IgD-negative memory B cell (primary cell): ENCODE measurements at regions not wholly inside any gene's neighbourhood (a gene's known extent, or its start where the extent isn't known, plus 50 kb on each side); places are given as distances from the start of the nearest gene placed in this dataset.

ENCODE experiments used
- H3K27ac Mint-ChIP-seq, 3 donors: one replicate each; pipeline ENCODE4 v1.8.0; 2020 to 2022; ENCODE audit warnings: mild to moderate bottlenecking in 3 of 3, mixed read lengths in 3 of 3, moderate library complexity in 1 of 3
- H3K27me3 Mint-ChIP-seq: one replicate; pipeline ENCODE4 v1.8.0; 2021; ENCODE audit warnings: mixed read lengths
- H3K36me3 Mint-ChIP-seq: one replicate; pipeline ENCODE4 v1.8.0; 2020; ENCODE audit warnings: mild to moderate bottlenecking, mixed read lengths
- H3K4me1 Mint-ChIP-seq, 3 donors: one replicate each; pipeline ENCODE4 v1.8.0; 2020 to 2022; ENCODE audit warnings: mixed read lengths in 3 of 3, mild to moderate bottlenecking in 1 of 3
- H3K4me3 Mint-ChIP-seq, 4 donors: one replicate each; pipeline ENCODE4 v1.8.0; 2020 to 2022; ENCODE audit warnings: mild to moderate bottlenecking in 4 of 4, mixed read lengths in 4 of 4, moderate library complexity in 3 of 4
- H3K9me3 Mint-ChIP-seq, 3 donors: one replicate each; pipeline ENCODE4 v1.8.0; 2020 to 2021; ENCODE audit warnings: mixed read lengths in 3 of 3, mild to moderate bottlenecking in 1 of 3

GRCh38 chr4:45869184-45869583 lies 254.7 kb downstream of the GABRG1 start:
- Mint-ChIP-seq H3K9me3 (peaks cover 0 to 4% (median 3%) of the 10 kb centered on the region in 3 donors), H3K27me3 (no peaks in the 10 kb centered on the region), H3K4me1 (no peaks in the 10 kb centered on the region), H3K36me3 (no peaks in the 10 kb centered on the region), H3K27ac (no peak overlapping the region), H3K4me3 (no peak overlapping the region)

GRCh38 chr4:45865781-45866180 lies 258.1 kb downstream of the GABRG1 start:
- no peak overlapping the region for H3K27ac Mint-ChIP-seq
- peaks cover 0 to 2% (median 0%) of the 10 kb centered on the region in 3 donors for H3K9me3 Mint-ChIP-seq
- no peaks in the 10 kb centered on the region for H3K4me1 Mint-ChIP-seq
- no peaks in the 10 kb centered on the region for H3K27me3 Mint-ChIP-seq
- no peak overlapping the region for H3K4me3 Mint-ChIP-seq
- no peaks in the 10 kb centered on the region for H3K36me3 Mint-ChIP-seq

DNA sequence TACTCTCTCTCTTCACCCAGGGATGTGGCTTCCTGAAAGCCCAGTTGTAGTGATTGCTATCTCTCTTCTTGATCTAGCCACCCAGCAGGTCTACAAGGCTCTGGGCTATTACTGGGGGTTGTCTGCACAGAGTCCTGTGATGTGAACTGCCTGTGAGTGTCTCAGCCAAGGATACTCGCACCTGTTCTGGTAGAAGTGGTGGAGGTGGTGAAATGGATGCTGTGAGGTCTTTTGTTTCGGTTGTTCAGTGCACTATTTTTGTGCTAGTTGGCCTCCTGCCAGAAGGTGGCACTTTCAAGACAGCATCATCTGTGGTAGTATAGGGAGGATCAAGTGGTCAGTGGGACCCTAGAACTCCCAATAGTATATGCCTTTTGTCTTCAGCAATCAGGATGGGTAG lies 268.0 kb downstream of the GABRG1 start:
- Mint-ChIP-seq H3K4me1 (no peaks in the 10 kb centered on the region), H3K4me3 (no peak overlapping the region), H3K9me3 (peaks cover 0 to 14% (median 7%) of the 10 kb centered on the region in 3 donors), H3K27ac (no peak overlapping the region), H3K27me3 (no peaks in the 10 kb centered on the region), H3K36me3 (no peaks in the 10 kb centered on the region)

- Mint-ChIP-seq H3K36me3 (no peaks in the 10 kb centered on the region), H3K4me1 (no peaks in the 10 kb centered on the region), H3K9me3 (peaks cover 3 to 9% (median 3%) of the 10 kb centered on the region in 3 donors), H3K27ac (no peak overlapping the region), H3K4me3 (no peak overlapping the region), H3K27me3 (no peaks in the 10 kb centered on the region)
These were observed 277.8 kb downstream of the GABRG1 start for GRCh38 chr4:45846016-45846415.

DNA sequence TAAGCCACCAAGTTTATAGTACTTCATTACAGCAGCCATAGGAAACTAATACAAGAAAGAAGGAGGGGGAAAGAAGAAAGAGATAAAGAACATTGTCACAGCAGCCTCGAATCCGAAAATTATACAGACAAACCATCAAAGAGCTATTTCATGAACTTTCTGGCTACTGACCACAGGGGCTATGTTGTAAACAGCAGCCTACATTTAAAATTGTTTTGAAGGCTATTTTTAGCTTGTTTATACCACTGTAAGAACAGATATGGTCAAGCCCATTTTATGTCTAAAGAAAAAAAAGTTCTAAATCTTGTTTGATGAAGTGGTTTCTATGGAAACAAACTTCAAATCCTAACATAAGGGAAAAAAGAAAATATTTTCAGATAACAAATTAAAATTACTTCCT lies 282.1 kb downstream of the GABRG1 start:
- no peak overlapping the region for H3K4me3 Mint-ChIP-seq
- no peak overlapping the region for H3K27ac Mint-ChIP-seq
- no peaks in the 10 kb centered on the region for H3K4me1 Mint-ChIP-seq
- H3K9me3 Mint-ChIP-seq, result peaks cover 0 to 6% (median 0%) of the 10 kb centered on the region in 3 donors
- no peaks in the 10 kb centered on the region for H3K27me3 Mint-ChIP-seq
- no peaks in the 10 kb centered on the region for H3K36me3 Mint-ChIP-seq

GRCh38 chr4:45831692-45832091 lies 292.2 kb downstream of the GABRG1 start:
- no peaks in the 10 kb centered on the region for H3K27me3 Mint-ChIP-seq

GRCh38 chr4:45803994-45804393 lies 319.9 kb downstream of the GABRG1 start:
- Mint-ChIP-seq H3K4me1 (no peaks in the 10 kb centered on the region), H3K27me3 (no peaks in the 10 kb centered on the region), H3K4me3 (no peak overlapping the region)

More at GRCh38 chr4:45831692-45832091, 292.2 kb downstream of the GABRG1 start:
- H3K9me3 Mint-ChIP-seq, result peaks cover 5 to 24% (median 8%) of the 10 kb centered on the region in 3 donors
- no peaks in the 10 kb centered on the region for H3K4me1 Mint-ChIP-seq
- no peaks in the 10 kb centered on the region for H3K36me3 Mint-ChIP-seq
- no peak overlapping the region for H3K27ac Mint-ChIP-seq
- no peak overlapping the region for H3K4me3 Mint-ChIP-seq

DNA sequence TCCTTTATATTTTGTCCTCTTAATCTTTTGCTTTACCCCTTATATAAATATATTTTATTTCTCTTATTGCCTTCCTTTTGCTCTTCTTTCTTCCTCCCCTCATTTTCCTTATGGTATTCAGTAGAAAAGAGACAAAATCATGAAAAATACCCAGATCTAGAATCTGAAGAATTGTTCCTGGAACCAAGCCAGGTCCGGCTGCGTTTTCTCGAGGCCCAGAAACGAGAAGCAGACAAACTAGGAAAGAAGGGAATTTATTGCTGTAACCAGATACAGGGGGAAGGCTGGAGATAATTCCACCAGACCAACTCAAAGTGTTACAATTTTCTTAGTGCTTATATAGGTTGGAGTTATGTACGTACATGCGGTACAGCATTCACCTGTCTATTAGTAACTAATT lies 328.7 kb downstream of the GABRG1 start:
- Mint-ChIP-seq H3K27me3 (no peaks in the 10 kb centered on the region), H3K4me1 (no peaks in the 10 kb centered on the region), H3K36me3 (no peaks in the 10 kb centered on the region), H3K9me3 (peaks cover 4 to 13% (median 6%) of the 10 kb centered on the region in 3 donors), H3K27ac (no peak overlapping the region), H3K4me3 (no peak overlapping the region)

More at GRCh38 chr4:45803994-45804393, 319.9 kb downstream of the GABRG1 start:
- Mint-ChIP-seq H3K27ac (no peak overlapping the region), H3K9me3 (peaks cover 0 to 2% (median 0%) of the 10 kb centered on the region in 3 donors), H3K36me3 (no peaks in the 10 kb centered on the region)

DNA sequence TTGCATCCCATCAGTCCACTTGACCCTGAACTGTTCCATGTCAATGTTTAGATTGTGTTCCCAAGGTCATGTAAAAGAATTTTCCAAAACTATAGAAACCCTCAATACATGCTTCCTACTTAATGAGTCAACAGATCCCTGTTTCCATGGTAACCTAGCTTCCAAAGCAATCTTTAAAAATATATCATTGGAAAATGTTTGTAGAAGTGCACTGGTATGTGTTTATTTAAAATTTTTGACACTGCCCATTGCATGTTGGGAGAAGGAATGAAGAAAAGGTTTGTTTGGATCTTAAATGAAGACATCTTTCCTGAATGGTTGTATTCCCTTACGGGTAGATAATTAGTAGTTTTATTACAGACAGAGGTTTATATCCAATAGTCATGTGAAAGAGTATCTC lies 345.3 kb downstream of the GABRG1 start:
- peaks cover 0 to 4% (median 2%) of the 10 kb centered on the region in 3 donors for H3K9me3 Mint-ChIP-seq
- no peak overlapping the region for H3K27ac Mint-ChIP-seq
- no peaks in the 10 kb centered on the region for H3K4me1 Mint-ChIP-seq
- H3K36me3 Mint-ChIP-seq, result no peaks in the 10 kb centered on the region
- H3K4me3 Mint-ChIP-seq, result no peak overlapping the region
- no peaks in the 10 kb centered on the region for H3K27me3 Mint-ChIP-seq

GRCh38 chr4:45776146-45776545 lies 347.7 kb downstream of the GABRG1 start:
- Mint-ChIP-seq H3K4me1 (no peaks in the 10 kb centered on the region), H3K36me3 (no peaks in the 10 kb centered on the region), H3K27ac (no peak overlapping the region), H3K9me3 (peaks cover 0 to 2% (median 1%) of the 10 kb centered on the region in 3 donors), H3K4me3 (no peak overlapping the region), H3K27me3 (no peaks in the 10 kb centered on the region)

- H3K9me3 Mint-ChIP-seq, result peaks cover 0 to 3% (median 1%) of the 10 kb centered on the region in 3 donors
- H3K4me1 Mint-ChIP-seq, result no peaks in the 10 kb centered on the region
- no peaks in the 10 kb centered on the region for H3K27me3 Mint-ChIP-seq
- H3K4me3 Mint-ChIP-seq, result no peak overlapping the region
- H3K36me3 Mint-ChIP-seq, result no peaks in the 10 kb centered on the region
- no peak overlapping the region for H3K27ac Mint-ChIP-seq
These were observed 352.9 kb downstream of the GABRG1 start for GRCh38 chr4:45770958-45771357.

GRCh38 chr4:45765521-45765920 lies 358.3 kb downstream of the GABRG1 start:
- Mint-ChIP-seq H3K4me1 (no peaks in the 10 kb centered on the region), H3K36me3 (no peaks in the 10 kb centered on the region), H3K27ac (no peak overlapping the region), H3K27me3 (no peaks in the 10 kb centered on the region), H3K4me3 (no peak overlapping the region), H3K9me3 (peaks cover 5 to 9% (median 6%) of the 10 kb centered on the region in 3 donors)

- H3K4me1 Mint-ChIP-seq, result no peaks in the 10 kb centered on the region
- H3K27ac Mint-ChIP-seq, result no peak overlapping the region
- no peaks in the 10 kb centered on the region for H3K27me3 Mint-ChIP-seq
- H3K4me3 Mint-ChIP-seq, result no peak overlapping the region
- no peaks in the 10 kb centered on the region for H3K36me3 Mint-ChIP-seq
- H3K9me3 Mint-ChIP-seq, result peaks cover 0 to 2% (median 0%) of the 10 kb centered on the region in 3 donors
These were observed 371.9 kb downstream of the GABRG1 start for GRCh38 chr4:45751877-45752530.

DNA sequence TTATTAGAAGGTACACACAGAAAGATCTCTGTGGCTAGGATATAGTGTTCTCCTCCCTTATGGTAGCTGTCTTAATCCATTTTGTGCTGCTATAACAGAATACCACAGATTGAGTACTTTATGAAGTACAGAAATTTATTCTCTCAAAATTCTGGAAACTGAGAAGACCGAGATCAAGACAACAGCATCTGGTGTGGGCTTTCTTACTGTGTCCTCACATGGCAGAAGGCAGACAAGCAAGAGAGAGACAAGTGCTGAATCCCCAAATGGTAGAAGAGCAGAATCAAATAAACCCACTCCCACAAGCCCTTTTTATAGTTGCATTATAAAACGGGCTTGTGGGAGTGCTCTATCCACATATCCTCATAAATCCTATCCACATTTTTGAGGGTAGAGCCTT lies 373.1 kb downstream of the GABRG1 start:
- Mint-ChIP-seq H3K4me3 (no peak overlapping the region), H3K27ac (no peak overlapping the region), H3K27me3 (no peaks in the 10 kb centered on the region)

GRCh38 chr4:45745741-45746140 lies 378.1 kb downstream of the GABRG1 start:
- peaks cover 0 to 2% (median 0%) of the 10 kb centered on the region in 3 donors for H3K4me1 Mint-ChIP-seq
- H3K27ac Mint-ChIP-seq, result no peak overlapping the region
- H3K9me3 Mint-ChIP-seq, result peaks cover 0 to 9% (median 3%) of the 10 kb centered on the region in 3 donors
- no peak overlapping the region for H3K4me3 Mint-ChIP-seq
- no peaks in the 10 kb centered on the region for H3K36me3 Mint-ChIP-seq
- no peaks in the 10 kb centered on the region for H3K27me3 Mint-ChIP-seq

More for the DNA sequence above, 373.1 kb downstream of the GABRG1 start:
- no peaks in the 10 kb centered on the region for H3K36me3 Mint-ChIP-seq
- H3K4me1 Mint-ChIP-seq, result no peaks in the 10 kb centered on the region
- H3K9me3 Mint-ChIP-seq, result peaks cover 0 to 2% (median 0%) of the 10 kb centered on the region in 3 donors

- Mint-ChIP-seq H3K9me3 (peaks cover 3 to 11% (median 4%) of the 10 kb centered on the region in 3 donors), H3K4me1 (peaks cover 0 to 2% (median 0%) of the 10 kb centered on the region in 3 donors), H3K27me3 (no peaks in the 10 kb centered on the region), H3K27ac (no peak overlapping the region), H3K4me3 (no peak overlapping the region), H3K36me3 (no peaks in the 10 kb centered on the region)
These were observed 382.0 kb downstream of the GABRG1 start for GRCh38 chr4:45741897-45742296.
